Stimulated activated naive CD8-positive, alpha-beta T cell treated with anti-CD3 and anti-CD28 coated beads, Interleukin-15, Interleukin-2, amounts not matched to agents 100 U/mL and 50 U/mL, for 24 hours (primary cell): ENCODE measurements at regions not wholly inside any gene's neighbourhood (a gene's known extent, or its start where the extent isn't known, plus 50 kb on each side); places are given as distances from the start of the nearest gene placed in this dataset.
"Not testable (repeated sequence)": the region's sequence is repeated elsewhere in the genome, so short reads cannot be mapped to it uniquely, and the experiment has no call there.

ENCODE experiments used
- ATAC-seq: fragments of 150-1000 bp; cut with Tn5 transposase; one replicate; pipeline ENCODE4 v1.10.0; 2021
- DNase-seq: peaks from one replicate; pipeline ENCODE4 v3.0.0; 2021

- ATAC-seq (no peak), DNase-seq (no peak)
Observed at GRCh38 chr16:7278636-7279035, 54.0 kb upstream of the RBFOX1 start.

GRCh38 chr16:7272567-7273158, 60.0 kb upstream of the RBFOX1 start:
- ATAC-seq (no peak), DNase-seq (no peak)

- DNase-seq: no peak
- ATAC-seq: no peak
Observed at GRCh38 chr16:7271486-7271885, 61.2 kb upstream of the RBFOX1 start.

- DNase-seq (no peak), ATAC-seq (no peak)
Observed at GRCh38 chr16:7270823-7271222, 61.8 kb upstream of the RBFOX1 start.

GRCh38 chr16:7270006-7270405, 62.6 kb upstream of the RBFOX1 start:
- ATAC-seq (no peak), DNase-seq (no peak)

GRCh38 chr16:7268182-7268581, 64.5 kb upstream of the RBFOX1 start:
- DNase-seq (peak; percentile 4), ATAC-seq (no peak)

GRCh38 chr16:7257016-7257415, 75.6 kb upstream of the RBFOX1 start:
- DNase-seq (no peak), ATAC-seq (no peak)

- ATAC-seq: no peak
- no peak for DNase-seq
Observed at GRCh38 chr16:7246578-7246977, 86.1 kb upstream of the RBFOX1 start.

- no peak for DNase-seq
- no peak for ATAC-seq
Observed at GRCh38 chr16:7239547-7239946, 93.1 kb upstream of the RBFOX1 start.

GRCh38 chr16:7236824-7237410, 95.7 kb upstream of the RBFOX1 start:
- ATAC-seq: no peak
- no peak for DNase-seq

- no peak for ATAC-seq
- DNase-seq: no peak
Observed at GRCh38 chr16:7233975-7234374, 98.7 kb upstream of the RBFOX1 start.

GRCh38 chr16:7231762-7232161, 100.9 kb upstream of the RBFOX1 start:
- DNase-seq (no peak), ATAC-seq (no peak)

- not testable (repeated sequence) for ATAC-seq, DNase-seq
Observed at GRCh38 chr16:7229433-7230218, 103.0 kb upstream of the RBFOX1 start.

GRCh38 chr16:7227229-7227721, 105.4 kb upstream of the RBFOX1 start:
- DNase-seq (no peak), ATAC-seq (no peak)

GRCh38 chr16:7221157-7221556, 111.5 kb upstream of the RBFOX1 start:
- DNase-seq (no peak), ATAC-seq (no peak)

GRCh38 chr16:7218936-7219335, 113.7 kb upstream of the RBFOX1 start:
- no peak for ATAC-seq
- no peak for DNase-seq

GRCh38 chr16:7217797-7218196, 114.8 kb upstream of the RBFOX1 start:
- DNase-seq (no peak), ATAC-seq (no peak)

- DNase-seq (no peak), ATAC-seq (no peak)
Observed at GRCh38 chr16:7216719-7217118, 115.9 kb upstream of the RBFOX1 start.

- ATAC-seq (no peak), DNase-seq (no peak)
Observed at GRCh38 chr16:7211781-7212180, 120.9 kb upstream of the RBFOX1 start.

GRCh38 chr16:7209598-7209997, 123.0 kb upstream of the RBFOX1 start:
- no peak for ATAC-seq
- no peak for DNase-seq

- ATAC-seq (no peak), DNase-seq (no peak)
Observed at GRCh38 chr16:7206469-7206868, 126.2 kb upstream of the RBFOX1 start.

GRCh38 chr16:7200320-7200719, 132.3 kb upstream of the RBFOX1 start:
- ATAC-seq: no peak

GRCh38 chr16:7185689-7186088, 147.0 kb upstream of the RBFOX1 start:
- ATAC-seq (no peak), DNase-seq (no peak)

More at GRCh38 chr16:7200320-7200719, 132.3 kb upstream of the RBFOX1 start:
- no peak for DNase-seq
